Endothelial cell of umbilical vein (primary cell): ENCODE measurements at regions not wholly inside any gene's neighbourhood (a gene's known extent, or its start where the extent isn't known, plus 50 kb on each side); places are given as distances from the start of the nearest gene placed in this dataset.
A peak's percentile ranks its signal among the peaks of the same experiment; 100 is the strongest.

Experiments used
- BruUV-seq: library from RNA; stranded (reverse); fragments of 400-500 nt; replicated peaks from 2 replicates; lab custom pipeline; 2021; lab: Mats Ljungman, UMichigan
- CTCF ChIA-PET: fragments of 300-600, 350-600 bp; sonication (Branson Sonifier 250); formaldehyde crosslinking; loops from one replicate; lab custom pipeline; 2021; ENCODE audit warnings: antibody characterized with exemption, inconsistent platforms; lab: Charles Lee
- POLR2A ChIA-PET: fragments of 300-600, 350-600 bp; sonication (Branson Sonifier 250); formaldehyde crosslinking; loops from one replicate; lab custom pipeline; 2021; ENCODE audit warnings: antibody characterized with exemption, inconsistent platforms; lab: Charles Lee
- DNase-seq: peaks from one replicate; pipeline ENCODE4 v3.0.0-alpha.2; 2011; ENCODE audit warnings: low read depth, low spot score
- FAIRE-seq: peaks from 2 replicates; lab custom pipeline; 2011; peaks lifted over from hg19 to GRCh38; lab: Jason Lieb, UNC
- H2AFZ ChIP-seq: 2 replicates; pipeline ENCODE4 v1.6.0; 2012; ENCODE audit warnings: low read depth, low read length, control low read depth, inconsistent platforms
- H3K27ac ChIP-seq: 2 replicates; pipeline ENCODE4 v1.5.1; 2011; ENCODE audit warnings: low read depth, mild to moderate bottlenecking, control low read depth, low read length, moderate library complexity; ENCODE audit not compliant: insufficient read depth
- H3K27me3 ChIP-seq, 2 experiments: 2 replicates each; pipeline versions ENCODE4 v1.6.0 to v1.6.1; 2011; ENCODE audit warnings: low read length in 2 of 2, mixed read lengths in 1 of 2; ENCODE audit not compliant: control insufficient read depth in 2 of 2, insufficient read depth in 2 of 2
- H3K36me3 ChIP-seq, 2 experiments: 2 replicates in 1 of 2; 3 replicates in 1 of 2; pipeline ENCODE4 v1.5.1; 2011; ENCODE audit warnings: low read length in 2 of 2, mild to moderate bottlenecking in 1 of 2, moderate library complexity in 1 of 2; ENCODE audit not compliant: control insufficient read depth in 2 of 2, insufficient read depth in 2 of 2; ENCODE audit errors: extremely low read depth in 1 of 2
- H3K4me1 ChIP-seq: 3 replicates; pipeline ENCODE4 v1.5.1; 2011; ENCODE audit warnings: mild to moderate bottlenecking, low read length; ENCODE audit not compliant: control insufficient read depth, insufficient read depth; ENCODE audit errors: extremely low read depth
- H3K4me2 ChIP-seq: 2 replicates; pipeline ENCODE4 v1.6.1; 2011; ENCODE audit warnings: low read length, control low read depth, mixed read lengths; ENCODE audit not compliant: insufficient read depth
- H3K4me3 ChIP-seq, 3 experiments: fragments of 200-600 bp in 1 of 3; sonication (generic), shearing (Covaris generic) in 1 of 3; replicated peaks in 1 of 3; 2 replicates each; pipeline ENCODE4 v1.5.1; 2011 to 2016; ENCODE audit warnings: control low read depth in 3 of 3, low read length in 3 of 3, mild to moderate bottlenecking in 2 of 3, inconsistent platforms in 1 of 3, low read depth in 1 of 3, moderate library complexity in 1 of 3; ENCODE audit not compliant: insufficient read depth in 1 of 3
- H3K79me2 ChIP-seq: 2 replicates; pipeline ENCODE4 v1.6.0; 2012; ENCODE audit warnings: low read length, inconsistent platforms; ENCODE audit not compliant: control insufficient read depth, insufficient read depth
- H3K9ac ChIP-seq: replicated peaks from 2 replicates; pipeline ENCODE3; 2011; ENCODE audit warnings: low read length, control low read depth; ENCODE audit not compliant: insufficient read depth; ENCODE audit errors: extremely low read depth
- H3K9me1 ChIP-seq: replicated peaks from 3 replicates; pipeline ENCODE4 v1.6.0; 2011; ENCODE audit warnings: mild to moderate bottlenecking, low read length; ENCODE audit not compliant: control insufficient read depth, insufficient read depth; ENCODE audit errors: extremely low read depth
- H3K9me3 ChIP-seq: replicated peaks from 2 replicates; pipeline ENCODE4 v1.5.1; 2012; ENCODE audit warnings: low read length, inconsistent platforms; ENCODE audit not compliant: control insufficient read depth, insufficient read depth
- H4K20me1 ChIP-seq: replicated peaks from 2 replicates; pipeline ENCODE3; 2011; ENCODE audit warnings: mild to moderate bottlenecking, low read length; ENCODE audit not compliant: control insufficient read depth, insufficient read depth; ENCODE audit errors: extremely low read depth
- EZH2 ChIP-seq: IDR thresholded peaks from 2 replicates; pipeline ENCODE4 v1.6.1; 2012; ENCODE audit warnings: borderline replicate concordance, low read depth, mild to moderate bottlenecking, moderate library complexity, low read length, inconsistent platforms; ENCODE audit not compliant: severe bottlenecking
- FOS ChIP-seq: IDR thresholded peaks from 2 replicates; pipeline ENCODE4 v1.6.1; 2011; ENCODE audit warnings: mild to moderate bottlenecking, low read length, moderate library complexity, borderline replicate concordance; ENCODE audit not compliant: insufficient read depth
- GATA2 ChIP-seq: IDR thresholded peaks from 2 replicates; pipeline ENCODE4 v1.7.0; 2011; ENCODE audit warnings: low read depth, mild to moderate bottlenecking, moderate library complexity, mixed read lengths, low read length; ENCODE audit not compliant: insufficient read length, insufficient read depth
- JUN ChIP-seq: IDR thresholded peaks from 2 replicates; pipeline ENCODE4 v1.6.1; 2011; ENCODE audit warnings: borderline replicate concordance, low read depth; ENCODE audit not compliant: insufficient read length, insufficient read depth
- MYC ChIP-seq: IDR thresholded peaks from one replicate; pipeline ENCODE4 v1.6.1; 2011; ENCODE audit warnings: mild to moderate bottlenecking, low read depth, low read length
- POLR2A ChIP-seq: IDR thresholded peaks from 2 replicates; pipeline ENCODE4 v1.6.1; 2012; ENCODE audit warnings: low read depth, mild to moderate bottlenecking, control low read depth, low read length
- POLR2AphosphoS5 ChIP-seq: IDR thresholded peaks from 2 replicates; pipeline ENCODE4 v1.6.1; 2012; ENCODE audit warnings: low read depth, mild to moderate bottlenecking, control low read depth, low read length, moderate library complexity; ENCODE audit not compliant: insufficient read depth
- dilution Hi-C: fragments of 300-500 bp; cut with MboI; formaldehyde crosslinking; loops from one replicate; pipeline ENCODE4 v1.15.0; 2019; ENCODE audit warnings: low sequenced_read_pairs; ENCODE audit not compliant: extremely low pct_ligation_motif_present
- intact Hi-C: fragments of 100-400 bp; cut with micrococcal nuclease; formaldehyde crosslinking; loops from one replicate; pipeline ENCODE4 v1.10.0; 2022
- TF ChIP-seq, protein P1 (sequence below), 2 donors: IDR thresholded peaks; 1 replicate in 1 of 2; 2 replicates in 1 of 2; pipeline ENCODE4 v1.5.1; 2011; ENCODE audit warnings: low read length in 2 of 2, mild to moderate bottlenecking in 2 of 2, moderate library complexity in 2 of 2, control low read depth in 1 of 2, inconsistent platforms in 1 of 2, low read depth in 1 of 2; ENCODE audit not compliant: insufficient read depth in 1 of 2; ENCODE audit errors: extremely low read depth in 1 of 2
- TF ChIP-seq, protein P2 (sequence below): IDR thresholded peaks from 2 replicates; pipeline ENCODE4 v1.6.1; 2011; ENCODE audit not compliant: insufficient read depth, insufficient read length

- peaks cover 15% of the 10 kb centered on the region for H3K4me1 ChIP-seq
- H3K9me1 ChIP-seq, result no peaks in the 10 kb centered on the region
- no peaks in the 10 kb centered on the region for H4K20me1 ChIP-seq
- H3K79me2 ChIP-seq, result no peaks in the 10 kb centered on the region
- no peaks in the 10 kb centered on the region for H3K36me3 ChIP-seq
- TF ChIP-seq GATA2, result no peak
- TF ChIP-seq, protein P1, sequence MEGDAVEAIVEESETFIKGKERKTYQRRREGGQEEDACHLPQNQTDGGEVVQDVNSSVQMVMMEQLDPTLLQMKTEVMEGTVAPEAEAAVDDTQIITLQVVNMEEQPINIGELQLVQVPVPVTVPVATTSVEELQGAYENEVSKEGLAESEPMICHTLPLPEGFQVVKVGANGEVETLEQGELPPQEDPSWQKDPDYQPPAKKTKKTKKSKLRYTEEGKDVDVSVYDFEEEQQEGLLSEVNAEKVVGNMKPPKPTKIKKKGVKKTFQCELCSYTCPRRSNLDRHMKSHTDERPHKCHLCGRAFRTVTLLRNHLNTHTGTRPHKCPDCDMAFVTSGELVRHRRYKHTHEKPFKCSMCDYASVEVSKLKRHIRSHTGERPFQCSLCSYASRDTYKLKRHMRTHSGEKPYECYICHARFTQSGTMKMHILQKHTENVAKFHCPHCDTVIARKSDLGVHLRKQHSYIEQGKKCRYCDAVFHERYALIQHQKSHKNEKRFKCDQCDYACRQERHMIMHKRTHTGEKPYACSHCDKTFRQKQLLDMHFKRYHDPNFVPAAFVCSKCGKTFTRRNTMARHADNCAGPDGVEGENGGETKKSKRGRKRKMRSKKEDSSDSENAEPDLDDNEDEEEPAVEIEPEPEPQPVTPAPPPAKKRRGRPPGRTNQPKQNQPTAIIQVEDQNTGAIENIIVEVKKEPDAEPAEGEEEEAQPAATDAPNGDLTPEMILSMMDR (IDR thresholded peaks at IDR 0.05; ENCODE audit: extremely low read depth in 1 of 2, insufficient read depth in 1 of 2, low read depth in 1 of 2, low read length in 2 of 2), result no peak
- TF ChIP-seq POLR2A, result no peak
- no peak for TF ChIP-seq MYC
- no peak for TF ChIP-seq FOS
- no peak for TF ChIP-seq POLR2AphosphoS5
- no peak for TF ChIP-seq EZH2
- TF ChIP-seq JUN, result no peak
- TF ChIP-seq, protein P2, sequence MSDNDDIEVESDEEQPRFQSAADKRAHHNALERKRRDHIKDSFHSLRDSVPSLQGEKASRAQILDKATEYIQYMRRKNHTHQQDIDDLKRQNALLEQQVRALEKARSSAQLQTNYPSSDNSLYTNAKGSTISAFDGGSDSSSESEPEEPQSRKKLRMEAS, result no peak
- no peaks in the 10 kb centered on the region for H3K9me3 ChIP-seq
- BruUV-seq, result no TSS peak
- DNase-seq, result peak; percentile 89
- H3K27me3 ChIP-seq, result peaks cover 18 to 19% of the 10 kb centered on the region in 2 experiments
- H2AFZ ChIP-seq, result peak overlapping the region; percentile 23
- intact Hi-C loops (no loop called here), dilution Hi-C loops (no loop called here)
- peak overlapping the region; percentile 48 for H3K27ac ChIP-seq
- FAIRE-seq, result peak; percentile 95
- no peak overlapping the region for H3K9ac ChIP-seq
- ChIA-PET POLR2A (no interaction called here), CTCF (interaction anchor here (0.7 to 1.8 kb wide), 5 partner anchors 9 to 179 kb away, joined by 3 to 8 read pairs (median 6); partner anchors contain the start of gene MYCN)
- peak overlapping the region; percentile 39 for H3K4me2 ChIP-seq
- H3K4me3 ChIP-seq, result no peak overlapping the region
Measured at GRCh38 chr2:15760232-15760910, 168.7 kb downstream of the DDX1 start.
